Keratinocyte (primary cell): ENCODE measurements at regions not wholly inside any gene's neighbourhood (a gene's known extent, or its start where the extent isn't known, plus 50 kb on each side); places are given as distances from the start of the nearest gene placed in this dataset.
A peak's percentile ranks its signal among the peaks of the same experiment; 100 is the strongest.

Experiments used
- DNase-seq: peaks from one replicate; pipeline ENCODE4 v3.0.0-alpha.2; 2011; ENCODE audit warnings: low read depth, missing footprints, low spot score
- FAIRE-seq: peaks from 2 replicates; lab custom pipeline; 2011; peaks lifted over from hg19 to GRCh38; lab: Jason Lieb, UNC
- H2AFZ ChIP-seq: 2 replicates; pipeline ENCODE4 v1.6.0; 2012; ENCODE audit warnings: low read length, control low read depth, inconsistent platforms; ENCODE audit not compliant: control insufficient read depth
- H3K27ac ChIP-seq: 2 replicates; pipeline ENCODE4 v1.5.1; 2011; ENCODE audit warnings: low read length; ENCODE audit not compliant: control insufficient read depth, insufficient read depth
- H3K27me3 ChIP-seq: 3 replicates; pipeline ENCODE4 v1.6.0; 2011; ENCODE audit warnings: low read length; ENCODE audit not compliant: control insufficient read depth, insufficient read depth; ENCODE audit errors: extremely low read depth
- H3K36me3 ChIP-seq, 2 experiments: 2 replicates in 1 of 2; 3 replicates in 1 of 2; pipeline ENCODE4 v1.5.1; 2011; ENCODE audit warnings: low read length in 2 of 2, mild to moderate bottlenecking in 1 of 2; ENCODE audit not compliant: control insufficient read depth in 2 of 2, insufficient read depth in 2 of 2; ENCODE audit errors: extremely low read depth in 1 of 2
- H3K4me1 ChIP-seq: 3 replicates; pipeline ENCODE4 v1.5.1; 2011; ENCODE audit warnings: low read length; ENCODE audit not compliant: control insufficient read depth, insufficient read depth; ENCODE audit errors: extremely low read depth
- H3K4me2 ChIP-seq: 3 replicates; pipeline ENCODE4 v1.6.0; 2011; ENCODE audit warnings: low read depth, low read length; ENCODE audit not compliant: control insufficient read depth, insufficient read depth; ENCODE audit errors: extremely low read depth
- H3K4me3 ChIP-seq, 3 experiments: fragments of 200-600 bp in 1 of 3; sonication (generic) in 1 of 3; 2 replicates in 2 of 3; 3 replicates in 1 of 3; pipeline ENCODE4 v1.5.1; 2011 to 2016; ENCODE audit warnings: low read length in 3 of 3, mild to moderate bottlenecking in 3 of 3, control low read depth in 2 of 3, inconsistent platforms in 1 of 3, low read depth in 1 of 3, mixed read lengths in 1 of 3, mixed run types in 1 of 3, moderate library complexity in 1 of 3; ENCODE audit not compliant: control insufficient read depth in 2 of 3, insufficient read depth in 2 of 3; ENCODE audit errors: extremely low read depth in 1 of 3
- H3K79me2 ChIP-seq: 2 replicates; pipeline ENCODE4 v1.6.0; 2012; ENCODE audit warnings: low read length; ENCODE audit not compliant: control insufficient read depth, insufficient read depth
- H3K9ac ChIP-seq: 3 replicates; pipeline ENCODE4 v1.6.0; 2011; ENCODE audit warnings: low read length; ENCODE audit not compliant: control insufficient read depth, insufficient read depth; ENCODE audit errors: extremely low read depth
- H3K9me1 ChIP-seq: 3 replicates; pipeline ENCODE4 v1.6.0; 2011; ENCODE audit warnings: low read length; ENCODE audit not compliant: control insufficient read depth, insufficient read depth; ENCODE audit errors: extremely low read depth
- H3K9me3 ChIP-seq: 2 replicates; pipeline ENCODE4 v1.5.1; 2012; ENCODE audit warnings: low read depth, low read length; ENCODE audit not compliant: control insufficient read depth
- H4K20me1 ChIP-seq: 3 replicates; pipeline ENCODE4 v1.6.0; 2011; ENCODE audit warnings: low read length; ENCODE audit not compliant: control insufficient read depth, insufficient read depth; ENCODE audit errors: extremely low read depth
- EZH2 ChIP-seq: IDR thresholded peaks from one replicate; pipeline ENCODE4 v1.6.1; 2012; ENCODE audit warnings: inconsistent platforms, mild to moderate bottlenecking, low read length, moderate library complexity
- dilution Hi-C: fragments of 300-500 bp; cut with MboI; formaldehyde crosslinking; loops from one replicate; pipeline ENCODE4 v1.7.0; 2020; ENCODE audit warnings: low sequenced_read_pairs; ENCODE audit not compliant: extremely low pct_ligation_motif_present
- TF ChIP-seq, protein P1 (sequence below), 3 experiments: IDR thresholded peaks in 1 of 3; conservative IDR thresholded peaks in 1 of 3; optimal IDR thresholded peaks in 1 of 3; 2 replicates in 2 of 3; 3 replicates in 1 of 3; pipeline versions ENCODE3 to v1.5.1; 2011; ENCODE audit warnings: low read length in 3 of 3, mild to moderate bottlenecking in 3 of 3, moderate library complexity in 2 of 3, control low read depth in 1 of 3, inconsistent platforms in 1 of 3; ENCODE audit not compliant: insufficient read depth in 2 of 3; ENCODE audit errors: extremely low read depth in 1 of 3

DNA sequence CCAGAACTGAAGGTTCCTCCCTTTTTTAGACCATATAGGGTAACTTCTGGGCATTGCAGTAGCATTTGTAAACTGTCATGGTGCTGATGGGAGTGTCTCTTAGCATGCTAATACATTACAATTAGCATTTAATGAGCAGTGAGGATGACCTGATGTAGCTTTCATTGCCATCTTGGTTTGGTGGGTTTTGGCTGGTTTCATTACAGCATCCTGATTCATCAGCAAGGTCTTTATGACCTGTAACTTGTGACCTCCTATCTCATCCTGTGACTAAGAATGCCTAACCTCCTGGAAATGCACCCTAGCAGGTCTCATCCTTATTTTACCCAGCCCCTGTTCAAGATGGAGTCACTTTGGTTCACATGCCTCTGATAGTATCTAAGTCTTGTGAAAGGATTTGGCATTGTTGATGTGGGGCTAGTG lies 159.0 kb downstream of the TMX3 start:
- Histone ChIP-seq H2AFZ (no peak overlapping the region), H4K20me1 (no peaks in the 10 kb centered on the region), H3K79me2 (no peaks in the 10 kb centered on the region), H3K9ac (no peak overlapping the region), H3K36me3 (no peaks in the 10 kb centered on the region), H3K4me3 (no peak overlapping the region), H3K27ac (no peak overlapping the region), H3K4me1 (no peaks in the 10 kb centered on the region), H3K4me2 (no peak overlapping the region), H3K9me3 (no peaks in the 10 kb centered on the region), H3K9me1 (no peaks in the 10 kb centered on the region), H3K27me3 (no peaks in the 10 kb centered on the region)
- DNase-seq, result peak; percentile 26
- TF ChIP-seq, protein P1, sequence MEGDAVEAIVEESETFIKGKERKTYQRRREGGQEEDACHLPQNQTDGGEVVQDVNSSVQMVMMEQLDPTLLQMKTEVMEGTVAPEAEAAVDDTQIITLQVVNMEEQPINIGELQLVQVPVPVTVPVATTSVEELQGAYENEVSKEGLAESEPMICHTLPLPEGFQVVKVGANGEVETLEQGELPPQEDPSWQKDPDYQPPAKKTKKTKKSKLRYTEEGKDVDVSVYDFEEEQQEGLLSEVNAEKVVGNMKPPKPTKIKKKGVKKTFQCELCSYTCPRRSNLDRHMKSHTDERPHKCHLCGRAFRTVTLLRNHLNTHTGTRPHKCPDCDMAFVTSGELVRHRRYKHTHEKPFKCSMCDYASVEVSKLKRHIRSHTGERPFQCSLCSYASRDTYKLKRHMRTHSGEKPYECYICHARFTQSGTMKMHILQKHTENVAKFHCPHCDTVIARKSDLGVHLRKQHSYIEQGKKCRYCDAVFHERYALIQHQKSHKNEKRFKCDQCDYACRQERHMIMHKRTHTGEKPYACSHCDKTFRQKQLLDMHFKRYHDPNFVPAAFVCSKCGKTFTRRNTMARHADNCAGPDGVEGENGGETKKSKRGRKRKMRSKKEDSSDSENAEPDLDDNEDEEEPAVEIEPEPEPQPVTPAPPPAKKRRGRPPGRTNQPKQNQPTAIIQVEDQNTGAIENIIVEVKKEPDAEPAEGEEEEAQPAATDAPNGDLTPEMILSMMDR (optimal IDR thresholded peaks at IDR 0.05 in 1 of 3, IDR thresholded peaks at IDR 0.05 in 1 of 3, conservative IDR thresholded peaks at IDR 0.05 in 1 of 3; ENCODE audit: extremely low read depth in 1 of 3, insufficient read depth in 2 of 3, low read length in 3 of 3), result no peak
- no peak for FAIRE-seq
- dilution Hi-C loops, result no loop called here

DNA sequence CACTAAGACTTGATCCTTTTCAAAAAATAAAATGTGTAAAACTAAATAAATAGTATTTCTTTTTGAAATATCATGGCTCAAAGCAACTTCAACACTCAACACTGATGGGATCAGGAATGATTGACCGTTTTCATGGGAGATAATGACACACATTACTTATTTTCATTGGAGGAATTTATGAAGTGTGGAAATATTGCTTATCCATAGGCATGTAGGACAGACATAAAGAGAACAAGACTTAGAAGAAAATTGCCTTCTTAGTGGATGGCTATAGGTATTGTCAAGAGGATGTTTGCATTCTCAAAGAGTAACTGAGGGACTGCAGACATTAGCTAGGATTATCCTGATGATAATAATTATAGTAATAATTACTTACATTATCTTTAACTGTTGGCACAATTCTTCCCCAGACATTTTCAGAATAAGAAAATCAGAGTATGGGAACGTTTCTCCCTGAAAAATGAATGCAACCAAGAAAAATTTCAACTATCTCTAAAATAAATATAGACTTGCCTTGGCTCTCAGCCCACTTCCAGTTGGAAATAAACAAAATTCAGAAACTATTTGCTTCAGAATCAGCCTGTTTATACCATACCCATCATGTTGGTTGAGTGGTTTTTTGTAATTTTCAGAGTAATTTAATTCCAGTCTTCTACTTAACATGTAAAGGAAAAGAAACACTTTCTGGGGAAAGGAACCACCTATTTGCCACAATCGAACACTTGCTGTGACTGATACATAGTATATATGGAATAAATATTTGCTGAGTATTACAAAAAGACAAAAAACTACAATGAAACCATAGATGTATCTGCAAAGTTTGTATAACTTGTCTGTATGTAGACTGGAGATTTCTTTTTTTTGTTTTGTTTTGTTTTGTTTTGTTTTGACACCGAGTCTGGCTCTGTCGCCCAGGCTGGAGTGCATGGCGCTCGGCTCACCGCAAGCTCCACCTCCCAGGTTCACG lies 165.7 kb downstream of the TMX3 start:
- FAIRE-seq, result no peak
- H3K4me2 ChIP-seq, result no peak overlapping the region
- no peak overlapping the region for H2AFZ ChIP-seq
- no peak for DNase-seq
- no peak overlapping the region for H3K27ac ChIP-seq
- no peaks in the 10 kb centered on the region for H3K9me1 ChIP-seq
- H4K20me1 ChIP-seq, result no peaks in the 10 kb centered on the region
- TF ChIP-seq EZH2, result no peak
- TF ChIP-seq, protein P1 (optimal IDR thresholded peaks at IDR 0.05 in 1 of 3, IDR thresholded peaks at IDR 0.05 in 1 of 3, conservative IDR thresholded peaks at IDR 0.05 in 1 of 3; ENCODE audit: extremely low read depth in 1 of 3, insufficient read depth in 2 of 3, low read length in 3 of 3), result no peak
- H3K4me1 ChIP-seq, result no peaks in the 10 kb centered on the region
- H3K9me3 ChIP-seq, result no peaks in the 10 kb centered on the region
- dilution Hi-C loops, result no loop called here
- H3K9ac ChIP-seq, result no peak overlapping the region
- H3K79me2 ChIP-seq, result no peaks in the 10 kb centered on the region
- no peaks in the 10 kb centered on the region for H3K36me3 ChIP-seq
- H3K4me3 ChIP-seq, result no peak overlapping the region
- H3K27me3 ChIP-seq, result no peaks in the 10 kb centered on the region
